Neural cell (in vitro differentiated cells): ENCODE measurements at regions not wholly inside any gene's neighbourhood (a gene's known extent, or its start where the extent isn't known, plus 50 kb on each side); places are given as distances from the start of the nearest gene placed in this dataset.
"Not testable (repeated sequence)": the region's sequence is repeated elsewhere in the genome, so short reads cannot be mapped to it uniquely, and the experiment has no call there.

ENCODE experiments used
- H2AFZ ChIP-seq: fragments of 200-600, 300-800 bp; sonication (generic), shearing (Covaris generic); 2 replicates; pipeline ENCODE4 v1.6.0; 2014; ENCODE audit warnings: low read depth, mild to moderate bottlenecking, antibody characterized with exemption, low read length, moderate library complexity
- H3F3A ChIP-seq: fragments of 200-600 bp; shearing (Covaris generic); 2 replicates; pipeline ENCODE4 v1.6.1; 2016; ENCODE audit warnings: mild to moderate bottlenecking, moderate library complexity, mixed read lengths, antibody characterized with exemption, low read length; ENCODE audit not compliant: insufficient read depth, poor library complexity, severe bottlenecking
- H3K27ac ChIP-seq: fragments of 200-600, 300-800 bp; sonication (generic), shearing (Covaris generic); 2 replicates; pipeline ENCODE4 v1.5.1; 2014; ENCODE audit warnings: mild to moderate bottlenecking, low read length, moderate library complexity
- H3K27me3 ChIP-seq: fragments of 300-800, 200-600 bp; sonication (generic), shearing (Covaris generic); 2 replicates; pipeline ENCODE4 v1.6.0; 2014; ENCODE audit warnings: mild to moderate bottlenecking, low read depth, low read length, moderate library complexity; ENCODE audit not compliant: insufficient read depth
- H3K36me3 ChIP-seq: fragments of 300-800, 200-600 bp; sonication (generic), shearing (Covaris generic); 2 replicates; pipeline ENCODE4 v1.5.1; 2014; ENCODE audit warnings: mild to moderate bottlenecking, antibody characterized with exemption, low read length, moderate library complexity; ENCODE audit not compliant: insufficient read depth
- H3K4me2 ChIP-seq: fragments of 300-800, 200-600 bp; sonication (generic), shearing (Covaris generic); 2 replicates; pipeline ENCODE4 v1.6.0; 2014; ENCODE audit warnings: mild to moderate bottlenecking, low read length
- H3K4me3 ChIP-seq: fragments of 300-800, 200-600 bp; sonication (generic), shearing (Covaris generic); 2 replicates; pipeline ENCODE4 v1.5.1; 2014; ENCODE audit warnings: mild to moderate bottlenecking, low read length, moderate library complexity
- H3K79me2 ChIP-seq: fragments of 200-600 bp; shearing (Covaris generic); replicated peaks from 2 replicates; pipeline ENCODE4 v1.6.0; 2014; ENCODE audit warnings: mild to moderate bottlenecking, low read length, moderate library complexity; ENCODE audit not compliant: insufficient read depth
- H3K9ac ChIP-seq: fragments of 300-800, 200-600 bp; sonication (generic), shearing (Covaris generic); 2 replicates; pipeline ENCODE4 v1.6.1; 2016; ENCODE audit warnings: mild to moderate bottlenecking, low read length, mixed read lengths
- H3K9me2 ChIP-seq: fragments of 200-600 bp; shearing (Covaris generic); 2 replicates; pipeline ENCODE4 v1.6.1; 2016; ENCODE audit warnings: mild to moderate bottlenecking, low read length, mixed read lengths; ENCODE audit not compliant: insufficient read depth
- H3K9me3 ChIP-seq: fragments of 200-600, 300-800 bp; sonication (generic), shearing (Covaris generic); 2 replicates; pipeline ENCODE4 v1.6.1; 2016; ENCODE audit warnings: mild to moderate bottlenecking, mixed run types, low read length, moderate library complexity, mixed read lengths
- H4K20me1 ChIP-seq: fragments of 200-600 bp; shearing (Covaris generic); 2 replicates; pipeline ENCODE4 v1.6.1; 2016; ENCODE audit warnings: mild to moderate bottlenecking, mixed run types; ENCODE audit not compliant: insufficient read depth
- CTCF ChIP-seq: fragments of 450-650 bp; IDR thresholded peaks from 2 replicates; pipeline ENCODE4 v1.5.1; 2014; ENCODE audit warnings: antibody characterized with exemption, mild to moderate bottlenecking, moderate library complexity; ENCODE audit not compliant: poor library complexity, severe bottlenecking
- EP300 ChIP-seq: fragments of 450-650 bp; conservative IDR thresholded peaks from 2 replicates; pipeline ENCODE4 v1.6.1; 2014; ENCODE audit warnings: antibody characterized with exemption, mild to moderate bottlenecking, moderate library complexity; ENCODE audit not compliant: poor library complexity, severe bottlenecking
- EZH2 ChIP-seq: fragments of 200-600, 300-800 bp; shearing (Covaris generic), sonication (generic); IDR thresholded peaks from 2 replicates; pipeline ENCODE4 v1.6.1; 2014; ENCODE audit warnings: antibody characterized with exemption, low read length, borderline replicate concordance, mild to moderate bottlenecking; ENCODE audit not compliant: insufficient read depth, poor library complexity, severe bottlenecking
- MXI1 ChIP-seq: fragments of 450-650 bp; conservative IDR thresholded peaks from 2 replicates; pipeline ENCODE4 v1.6.1; 2014; ENCODE audit warnings: antibody characterized with exemption, mild to moderate bottlenecking; ENCODE audit not compliant: poor library complexity, severe bottlenecking
- POLR2AphosphoS5 ChIP-seq: IDR thresholded peaks from 2 replicates; pipeline ENCODE4 v1.6.1; 2012
- RAD21 ChIP-seq: fragments of 450-650 bp; conservative IDR thresholded peaks from 2 replicates; pipeline ENCODE4 v1.6.1; 2014; ENCODE audit warnings: antibody characterized with exemption, mild to moderate bottlenecking, moderate library complexity
- REST ChIP-seq: IDR thresholded peaks from 2 replicates; pipeline ENCODE4 v1.6.1; 2012; ENCODE audit warnings: borderline replicate concordance
- SMC3 ChIP-seq: fragments of 450-650 bp; conservative IDR thresholded peaks from 2 replicates; pipeline ENCODE4 v1.6.1; 2014; ENCODE audit warnings: antibody characterized with exemption, mild to moderate bottlenecking, moderate library complexity; ENCODE audit not compliant: poor library complexity
- TAF1 ChIP-seq: IDR thresholded peaks from 2 replicates; pipeline ENCODE4 v1.6.1; 2012; ENCODE audit warnings: low read depth

- H3K9me3 ChIP-seq: no peaks in the 10 kb centered on the region
- H3K9ac ChIP-seq: no peak overlapping the region
- H3K36me3 ChIP-seq: no peaks in the 10 kb centered on the region
- H3K4me3 ChIP-seq: no peak overlapping the region
- H3K79me2 ChIP-seq: no peaks in the 10 kb centered on the region
- no peaks in the 10 kb centered on the region for H3K9me2 ChIP-seq
- H4K20me1 ChIP-seq: no peaks in the 10 kb centered on the region
- no peak overlapping the region for H3K4me2 ChIP-seq
- H3K27me3 ChIP-seq: no peaks in the 10 kb centered on the region
- no peak overlapping the region for H3K27ac ChIP-seq
- TF ChIP-seq EP300: no peak
- no peak for TF ChIP-seq REST
- no peak for TF ChIP-seq TAF1
- TF ChIP-seq POLR2AphosphoS5: no peak
- TF ChIP-seq SMC3: peak; percentile 54
- no peak for TF ChIP-seq MXI1
- peak; percentile 58 for TF ChIP-seq RAD21
- no peak for TF ChIP-seq EZH2
- peak; percentile 53 for TF ChIP-seq CTCF
- H2AFZ ChIP-seq: no peak overlapping the region
- H3F3A ChIP-seq: no peaks in the 10 kb centered on the region
Measured at GRCh38 chrX:76555816-76556215, 128.3 kb downstream of the MAGEE1 start.

- H4K20me1 ChIP-seq, H3K9ac ChIP-seq, H3K36me3 ChIP-seq, H3K79me2 ChIP-seq, H2AFZ ChIP-seq, H3K4me2 ChIP-seq, H3K27ac ChIP-seq, H3K9me2 ChIP-seq, H3K27me3 ChIP-seq, H3K4me3 ChIP-seq, H3K9me3 ChIP-seq, H3F3A ChIP-seq: not testable (repeated sequence)
Measured at GRCh38 chrX:76564842-76565241, 137.3 kb downstream of the MAGEE1 start.

- no peaks in the 10 kb centered on the region for H3K27me3 ChIP-seq
- H4K20me1 ChIP-seq: no peaks in the 10 kb centered on the region
- TF ChIP-seq MXI1 (no peak), REST (no peak), RAD21 (no peak), SMC3 (no peak), CTCF (no peak), EZH2 (no peak), EP300 (no peak), POLR2AphosphoS5 (no peak)
Measured at GRCh38 chrX:76605390-76605789, 177.9 kb downstream of the MAGEE1 start.

More at GRCh38 chrX:76605390-76605789, 177.9 kb downstream of the MAGEE1 start:
- no peak overlapping the region for H3K4me3 ChIP-seq
- no peaks in the 10 kb centered on the region for H3K9me2 ChIP-seq
- H3K36me3 ChIP-seq: no peaks in the 10 kb centered on the region
- H3K79me2 ChIP-seq: no peaks in the 10 kb centered on the region
- no peaks in the 10 kb centered on the region for H3K9me3 ChIP-seq
- no peaks in the 10 kb centered on the region for H3F3A ChIP-seq
- no peak overlapping the region for H3K27ac ChIP-seq
- H3K9ac ChIP-seq: no peak overlapping the region
- no peak overlapping the region for H2AFZ ChIP-seq
- no peak overlapping the region for H3K4me2 ChIP-seq
